ENCODE measurements at regions not wholly inside any gene's neighbourhood (a gene's known extent, or its start where the extent isn't known, plus 50 kb on each side); places are given as distances from the start of the nearest gene placed in this dataset.

DNA sequence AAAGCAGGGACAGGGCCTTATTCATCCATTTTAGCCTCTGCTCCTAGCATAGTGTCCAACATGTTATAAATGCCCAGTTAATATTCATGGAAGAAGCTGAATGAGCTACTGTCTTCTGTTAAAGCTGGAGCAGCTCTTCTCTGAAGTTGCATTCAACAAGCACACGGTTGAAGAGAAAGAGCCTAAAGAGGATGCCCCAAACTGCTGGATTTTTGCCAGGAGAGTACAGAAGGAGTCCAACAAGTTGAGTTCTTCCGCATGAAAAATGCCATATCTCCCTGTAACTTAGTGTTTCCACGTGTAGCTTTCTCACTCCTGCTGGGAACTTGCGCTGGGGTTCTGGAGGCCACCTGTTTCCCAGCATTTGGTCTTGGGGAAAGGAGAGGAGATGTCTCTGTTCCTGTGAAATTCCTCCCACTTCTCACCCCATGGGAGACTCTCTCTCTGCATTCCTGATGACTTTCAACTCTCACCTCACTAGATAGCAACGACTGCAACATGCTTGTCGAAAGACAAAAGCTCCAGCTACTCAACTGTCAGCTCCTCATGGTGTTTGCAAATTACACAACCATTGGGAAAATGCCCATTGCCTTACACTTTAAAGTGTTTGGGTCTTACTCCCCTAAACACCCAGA is 122.8 kb downstream of the KIF4B start:
- no peak for TF ChIP-seq ZNF274 (IDR thresholded peaks at IDR 0.05; ENCODE audit: borderline replicate concordance, extremely low read depth, low read length)
- no peak for TF ChIP-seq EP300 (IDR thresholded peaks at IDR 0.05; ENCODE audit: borderline replicate concordance in 1 of 2, low read depth in 2 of 2, low read length in 2 of 2)
- TF ChIP-seq, protein P1, sequence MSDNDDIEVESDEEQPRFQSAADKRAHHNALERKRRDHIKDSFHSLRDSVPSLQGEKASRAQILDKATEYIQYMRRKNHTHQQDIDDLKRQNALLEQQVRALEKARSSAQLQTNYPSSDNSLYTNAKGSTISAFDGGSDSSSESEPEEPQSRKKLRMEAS (IDR thresholded peaks at IDR 0.05): no peak
- TF ChIP-seq, protein P2, sequence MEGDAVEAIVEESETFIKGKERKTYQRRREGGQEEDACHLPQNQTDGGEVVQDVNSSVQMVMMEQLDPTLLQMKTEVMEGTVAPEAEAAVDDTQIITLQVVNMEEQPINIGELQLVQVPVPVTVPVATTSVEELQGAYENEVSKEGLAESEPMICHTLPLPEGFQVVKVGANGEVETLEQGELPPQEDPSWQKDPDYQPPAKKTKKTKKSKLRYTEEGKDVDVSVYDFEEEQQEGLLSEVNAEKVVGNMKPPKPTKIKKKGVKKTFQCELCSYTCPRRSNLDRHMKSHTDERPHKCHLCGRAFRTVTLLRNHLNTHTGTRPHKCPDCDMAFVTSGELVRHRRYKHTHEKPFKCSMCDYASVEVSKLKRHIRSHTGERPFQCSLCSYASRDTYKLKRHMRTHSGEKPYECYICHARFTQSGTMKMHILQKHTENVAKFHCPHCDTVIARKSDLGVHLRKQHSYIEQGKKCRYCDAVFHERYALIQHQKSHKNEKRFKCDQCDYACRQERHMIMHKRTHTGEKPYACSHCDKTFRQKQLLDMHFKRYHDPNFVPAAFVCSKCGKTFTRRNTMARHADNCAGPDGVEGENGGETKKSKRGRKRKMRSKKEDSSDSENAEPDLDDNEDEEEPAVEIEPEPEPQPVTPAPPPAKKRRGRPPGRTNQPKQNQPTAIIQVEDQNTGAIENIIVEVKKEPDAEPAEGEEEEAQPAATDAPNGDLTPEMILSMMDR (IDR thresholded peaks at IDR 0.05; ENCODE audit: control extremely low read depth in 1 of 3, insufficient read depth in 1 of 3, low read depth in 1 of 3, low read length in 3 of 3): no peak
- TF ChIP-seq PHF8 (conservative IDR thresholded peaks at IDR 0.05; ENCODE audit: low read depth, low read length): no peak
- TF ChIP-seq POLR2AphosphoS5 (IDR thresholded peaks at IDR 0.05; ENCODE audit: low read depth, low read length): no peak
- no peak for TF ChIP-seq POLR2A (IDR thresholded peaks at IDR 0.05; ENCODE audit: control extremely low read depth in 1 of 2, low read depth in 2 of 2, low read length in 2 of 2)
- TF ChIP-seq CBX8 (IDR thresholded peaks at IDR 0.05; ENCODE audit: borderline replicate concordance, low read depth, low read length): no peak
- TF ChIP-seq TAF1 (IDR thresholded peaks at IDR 0.05; ENCODE audit: low read depth, low read length): no peak
- no peak for TF ChIP-seq SP1 (IDR thresholded peaks at IDR 0.05; ENCODE audit: low read depth, low read length)
- no peak for TF ChIP-seq CEBPB (IDR thresholded peaks at IDR 0.05; ENCODE audit: low read depth, low read length)
- TF ChIP-seq YY1 (IDR thresholded peaks at IDR 0.05; ENCODE audit: low read depth, low read length): no peak

Data from H1 (cell line).